HepG2 (cell line): ENCODE measurements at regions not wholly inside any gene's neighbourhood (a gene's known extent, or its start where the extent isn't known, plus 50 kb on each side); places are given as distances from the start of the nearest gene placed in this dataset.

ENCODE experiments used
- ATAC-seq: fragments of 200-7000 bp; cut with Tn5 transposase; 3 replicates; pipeline ENCODE4 v1.9.1; 2020; ENCODE audit warnings: mild to moderate bottlenecking, moderate library complexity
- BruUV-seq: library from RNA; stranded (reverse); fragments of 400-500 nt; replicated peaks from 2 replicates; lab custom pipeline; 2021; lab: Mats Ljungman, UMichigan
- CTCF ChIA-PET: fragments of 300-600 bp; formaldehyde crosslinking; extraction: SDS; loops from one replicate; lab custom pipeline; 2021; ENCODE audit warnings: low total read pairs, inconsistent platforms, low intra/inter-chr PET ratio; lab: Yijun Ruan, JAX
- POLR2A ChIA-PET: fragments of 350-600 bp; sonication (Branson Sonifier 250); formaldehyde crosslinking; loops from one replicate; lab custom pipeline; 2020; ENCODE audit warnings: antibody characterized with exemption, inconsistent platforms; lab: Yijun Ruan, JAX
- DNase-seq: peaks from one replicate; pipeline ENCODE4 v3.0.0-alpha.2; 2015; ENCODE audit warnings: low spot score
- FAIRE-seq: peaks from 3 replicates; lab custom pipeline; 2011; peaks lifted over from hg19 to GRCh38; lab: Jason Lieb, UNC
- H2AFZ ChIP-seq: one replicate; pipeline ENCODE4 v1.6.1; 2011; ENCODE audit warnings: low read length, inconsistent platforms
- H3K27ac ChIP-seq: fragments of 300-600 bp; 3 replicates; pipeline ENCODE4 v1.8.0; 2011; ENCODE audit warnings: mixed run types, mild to moderate bottlenecking, mixed read lengths, low read length, inconsistent platforms; ENCODE audit not compliant: insufficient read depth; ENCODE audit errors: extremely low read length
- H3K27me3 ChIP-seq, 2 experiments: fragments of 200-600 bp in 1 of 2; 2 replicates in 1 of 2; 3 replicates in 1 of 2; pipeline versions ENCODE4 v1.6.0 to v1.8.0; 2011; ENCODE audit warnings: low read length in 2 of 2, mild to moderate bottlenecking in 2 of 2, moderate library complexity in 2 of 2, inconsistent platforms in 1 of 2; ENCODE audit not compliant: insufficient read depth in 2 of 2, control insufficient read depth in 1 of 2
- H3K36me3 ChIP-seq, 2 experiments: fragments of 200-600 bp in 1 of 2; replicated peaks in 1 of 2; 2 replicates in 1 of 2; 3 replicates in 1 of 2; pipeline versions ENCODE4 v1.5.1 to v1.8.0; 2011; ENCODE audit warnings: low read length in 2 of 2, inconsistent platforms in 1 of 2; ENCODE audit not compliant: insufficient read depth in 2 of 2, control insufficient read depth in 1 of 2
- H3K4me1 ChIP-seq: 2 replicates; pipeline ENCODE4 v1.5.1; 2012; ENCODE audit warnings: low read length, inconsistent platforms; ENCODE audit not compliant: insufficient read depth
- H3K4me2 ChIP-seq: 2 replicates; pipeline ENCODE4 v1.6.0; 2011; ENCODE audit warnings: low read depth, low read length, inconsistent platforms
- H3K4me3 ChIP-seq, 3 experiments: fragments of 200-600 bp in 1 of 3; sonication (generic), shearing (Covaris generic) in 1 of 3; replicated peaks in 1 of 3; 2 replicates each; pipeline ENCODE4 v1.5.1; 2011 to 2016; ENCODE audit warnings: low read length in 3 of 3, inconsistent platforms in 2 of 3, low read depth in 2 of 3, mild to moderate bottlenecking in 2 of 3, control low read depth in 1 of 3, mixed read lengths in 1 of 3; ENCODE audit not compliant: insufficient read depth in 1 of 3
- H3K79me2 ChIP-seq: one replicate; pipeline ENCODE4 v1.6.1; 2011; ENCODE audit warnings: low read length, inconsistent platforms; ENCODE audit not compliant: insufficient read depth
- H3K9ac ChIP-seq: 2 replicates; pipeline ENCODE4 v1.6.0; 2011; ENCODE audit warnings: mild to moderate bottlenecking, low read depth, low read length, inconsistent platforms; ENCODE audit not compliant: insufficient read depth
- H3K9me3 ChIP-seq: 2 replicates; pipeline ENCODE4 v1.5.1; 2012; ENCODE audit warnings: mild to moderate bottlenecking, low read length
- H4K20me1 ChIP-seq: 2 replicates; pipeline ENCODE4 v1.6.0; 2011; ENCODE audit warnings: inconsistent platforms, mild to moderate bottlenecking, low read length, moderate library complexity; ENCODE audit not compliant: insufficient read depth
- CREM ChIP-seq, 2 experiments: sonication (generic) in 1 of 2; formaldehyde crosslinking in 1 of 2; IDR thresholded peaks; 2 replicates each; pipeline versions ENCODE4 v1.4.0 to v1.6.1; 2016 to 2020; ENCODE audit warnings: antibody characterized with exemption in 1 of 2, mild to moderate bottlenecking in 1 of 2, missing genetic modification reagents in 1 of 2
- CSRNP1 ChIP-seq: sonication (generic); formaldehyde crosslinking; IDR thresholded peaks from 2 replicates; pipeline ENCODE4 v1.8.1; 2023; ENCODE audit warnings: mild to moderate bottlenecking, missing genetic modification reagents
- ELK4 ChIP-seq: sonication (generic); formaldehyde crosslinking; IDR thresholded peaks from 2 replicates; pipeline ENCODE4 v1.9.0; 2021; ENCODE audit warnings: missing genetic modification reagents, borderline replicate concordance
- GATA4 ChIP-seq: sonication (generic); IDR thresholded peaks from 2 replicates; pipeline ENCODE4 v1.6.1; 2016; ENCODE audit warnings: antibody characterized with exemption, low read depth, borderline replicate concordance
- KLF13 ChIP-seq: sonication (generic); formaldehyde crosslinking; IDR thresholded peaks from 2 replicates; pipeline ENCODE4 v1.4.0; 2020; ENCODE audit warnings: mild to moderate bottlenecking, missing genetic modification reagents
- SMYD3 ChIP-seq: sonication (generic); formaldehyde crosslinking; IDR thresholded peaks from 2 replicates; pipeline ENCODE4 v1.8.1; 2023; ENCODE audit warnings: mild to moderate bottlenecking, missing genetic modification reagents
- ZNF333 ChIP-seq: sonication (generic); formaldehyde crosslinking; IDR thresholded peaks from 2 replicates; pipeline ENCODE4 v1.4.0; 2020; ENCODE audit warnings: mild to moderate bottlenecking, missing genetic modification reagents, borderline replicate concordance
- ZNF761 ChIP-seq: sonication (generic); formaldehyde crosslinking; conservative IDR thresholded peaks from 2 replicates; pipeline ENCODE4 v1.4.0; 2020; ENCODE audit warnings: mild to moderate bottlenecking, missing genetic modification reagents
- WGBS: methylation state at CpG from one replicate; pipeline ENCODE4 v1.1.6; 2017; ENCODE audit warnings: low lambda C conversion rate; 5-methylcytosine and 5-hydroxymethylcytosine counted together
- in situ Hi-C: cut with HindIII; loops from 2 replicates; pipeline ENCODE4 v1.10.0; 2017; ENCODE audit warnings: low pct_unique_long_range_greater_than_20kb; ENCODE audit not compliant: extremely low pct_ligation_motif_present
- intact Hi-C: fragments of 100-400 bp; cut with micrococcal nuclease; formaldehyde crosslinking; loops from one replicate; pipeline ENCODE4 v1.10.0; 2022; ENCODE audit not compliant: unreplicated experiment
- TF ChIP-seq, protein P1 (sequence below): sonication (generic); formaldehyde crosslinking; IDR thresholded peaks from 2 replicates; pipeline ENCODE4 v1.5.0; 2020; ENCODE audit warnings: mild to moderate bottlenecking, missing genetic modification reagents

- no peak overlapping the region for H3K4me3 ChIP-seq
- 21% methylated on average over 3 of the region's 3 CpGs for WGBS
- no peaks in the 10 kb centered on the region for H3K79me2 ChIP-seq
- intact Hi-C loops (no loop called here), in situ Hi-C loops (no loop called here)
- no peak overlapping the region for H3K27ac ChIP-seq
- ChIA-PET POLR2A (no interaction called here), CTCF (no interaction called here)
- no peaks in the 10 kb centered on the region for H3K9me3 ChIP-seq
- H4K20me1 ChIP-seq: no peaks in the 10 kb centered on the region
- FAIRE-seq: no peak
- no peak overlapping the region for H3K9ac ChIP-seq
- no peaks in the 10 kb centered on the region for H3K27me3 ChIP-seq
- TF ChIP-seq GATA4 (no peak), ELK4 (CRISPR knock-in tag) (no peak), CREM (IDR thresholded peaks at IDR 0.05) (no peak), CREM (CRISPR knock-in tag; IDR thresholded peaks at IDR 0.05) (no peak), KLF13 (CRISPR knock-in tag) (no peak), ZNF333 (CRISPR knock-in tag) (no peak), ZNF761 (CRISPR knock-in tag) (no peak), CSRNP1 (CRISPR knock-in tag) (no peak), SMYD3 (CRISPR knock-in tag) (no peak)
- TF ChIP-seq, protein P1, sequence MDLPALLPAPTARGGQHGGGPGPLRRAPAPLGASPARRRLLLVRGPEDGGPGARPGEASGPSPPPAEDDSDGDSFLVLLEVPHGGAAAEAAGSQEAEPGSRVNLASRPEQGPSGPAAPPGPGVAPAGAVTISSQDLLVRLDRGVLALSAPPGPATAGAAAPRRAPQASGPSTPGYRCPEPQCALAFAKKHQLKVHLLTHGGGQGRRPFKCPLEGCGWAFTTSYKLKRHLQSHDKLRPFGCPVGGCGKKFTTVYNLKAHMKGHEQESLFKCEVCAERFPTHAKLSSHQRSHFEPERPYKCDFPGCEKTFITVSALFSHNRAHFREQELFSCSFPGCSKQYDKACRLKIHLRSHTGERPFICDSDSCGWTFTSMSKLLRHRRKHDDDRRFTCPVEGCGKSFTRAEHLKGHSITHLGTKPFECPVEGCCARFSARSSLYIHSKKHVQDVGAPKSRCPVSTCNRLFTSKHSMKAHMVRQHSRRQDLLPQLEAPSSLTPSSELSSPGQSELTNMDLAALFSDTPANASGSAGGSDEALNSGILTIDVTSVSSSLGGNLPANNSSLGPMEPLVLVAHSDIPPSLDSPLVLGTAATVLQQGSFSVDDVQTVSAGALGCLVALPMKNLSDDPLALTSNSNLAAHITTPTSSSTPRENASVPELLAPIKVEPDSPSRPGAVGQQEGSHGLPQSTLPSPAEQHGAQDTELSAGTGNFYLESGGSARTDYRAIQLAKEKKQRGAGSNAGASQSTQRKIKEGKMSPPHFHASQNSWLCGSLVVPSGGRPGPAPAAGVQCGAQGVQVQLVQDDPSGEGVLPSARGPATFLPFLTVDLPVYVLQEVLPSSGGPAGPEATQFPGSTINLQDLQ (CRISPR knock-in tag): no peak
- no TSS peak for BruUV-seq
- H2AFZ ChIP-seq: no peak overlapping the region
- H3K36me3 ChIP-seq: no peaks in the 10 kb centered on the region
- no peak for DNase-seq
- H3K4me1 ChIP-seq: peaks cover 10% of the 10 kb centered on the region; the same call in 1 of the 2 replicates
- no peak overlapping the region for H3K4me2 ChIP-seq
- ATAC-seq: no peak
These were observed 571.8 kb downstream of the TUSC7 start for GRCh38 chr3:117281371-117281770.
